Ectodermal cell (in vitro differentiated cells): ENCODE measurements at regions not wholly inside any gene's neighbourhood (a gene's known extent, or its start where the extent isn't known, plus 50 kb on each side); places are given as distances from the start of the nearest gene placed in this dataset.
"Not testable (repeated sequence)": the region's sequence is repeated elsewhere in the genome, so short reads cannot be mapped to it uniquely, and the experiment has no call there.

Experiments used
- H3K27ac ChIP-seq: 2 replicates; pipeline ENCODE4 v1.7.0; 2013; ENCODE audit warnings: mild to moderate bottlenecking, low read depth, low read length; ENCODE audit not compliant: insufficient read depth, poor library complexity, severe bottlenecking
- H3K27me3 ChIP-seq: 2 replicates; pipeline ENCODE4 v1.7.0; 2013; ENCODE audit warnings: mild to moderate bottlenecking, low read length; ENCODE audit not compliant: insufficient read depth, control insufficient read depth, poor library complexity, severe bottlenecking
- H3K36me3 ChIP-seq: one replicate; pipeline ENCODE4 v1.7.0; 2013; ENCODE audit warnings: low read length; ENCODE audit not compliant: control insufficient read depth, insufficient read depth
- H3K4me1 ChIP-seq: one replicate; pipeline ENCODE4 v1.7.0; 2013; ENCODE audit warnings: low read length; ENCODE audit not compliant: control insufficient read depth, insufficient read depth
- H3K4me3 ChIP-seq: 2 replicates; pipeline ENCODE4 v1.7.0; 2013; ENCODE audit warnings: low read depth, low read length, control low read depth; ENCODE audit not compliant: insufficient read depth
- H3K9me3 ChIP-seq: 2 replicates; pipeline ENCODE4 v1.7.0; 2013; ENCODE audit warnings: mild to moderate bottlenecking, low read length, moderate library complexity; ENCODE audit not compliant: control insufficient read depth
- WGBS, 2 experiments: methylation state at CpG; one replicate each; pipeline ENCODE4 v1.1.7; 2013; ENCODE audit warnings: missing lambda C conversion rate in 2 of 2; 5-methylcytosine and 5-hydroxymethylcytosine counted together

DNA sequence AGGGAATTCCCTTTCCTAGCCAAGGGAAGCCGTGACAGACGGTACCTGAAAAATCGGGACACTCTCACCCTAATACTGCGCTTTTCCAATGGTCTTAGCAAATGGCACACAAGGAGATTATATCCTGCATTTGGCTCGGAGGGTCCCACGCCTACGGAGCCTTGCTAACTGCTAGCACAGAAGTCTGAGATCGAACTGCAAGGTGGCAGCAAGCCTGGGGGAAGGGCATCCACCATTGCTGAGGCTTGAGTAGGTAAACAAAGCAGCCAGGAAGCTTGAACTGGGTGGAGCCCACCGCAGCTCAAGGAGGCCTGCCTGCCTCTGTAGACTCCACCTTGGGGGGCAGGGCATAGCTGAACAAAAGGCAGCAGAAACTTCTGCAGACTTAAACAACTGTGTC is 560.6 kb downstream of the SOX5 start:
- H3K4me3 ChIP-seq, H3K27me3 ChIP-seq: not testable (repeated sequence)
- WGBS, 2 experiments = 90 to 97% methylated on average over 9 of the region's 9 CpGs

DNA sequence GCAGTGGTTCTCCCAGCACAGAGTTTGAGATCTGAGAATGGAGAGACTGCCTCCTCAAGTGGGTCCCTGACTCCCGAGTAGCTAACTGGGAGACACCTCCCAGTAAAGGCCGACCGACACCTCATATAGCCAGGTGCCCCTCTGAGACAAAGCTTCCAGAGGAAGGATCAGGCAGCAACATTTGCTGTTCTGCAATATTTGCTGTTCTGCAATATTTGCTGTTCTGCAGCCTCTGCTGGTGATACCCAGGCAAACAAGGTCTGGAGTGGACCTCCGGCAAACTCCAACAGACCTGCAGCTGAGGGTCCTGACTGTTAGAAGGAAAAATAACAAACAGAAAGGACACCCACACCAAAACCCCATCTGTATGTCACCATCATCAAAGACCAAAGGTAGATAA is 560.2 kb downstream of the SOX5 start:
- H3K9me3 ChIP-seq, H3K27ac ChIP-seq, H3K4me1 ChIP-seq, H3K36me3 ChIP-seq, H3K27me3 ChIP-seq, H3K4me3 ChIP-seq: not testable (repeated sequence)
- whole genome bisulfite sequencing, 2 experiments = 92 to 96% methylated on average over 4 of the region's 4 CpGs

More for the DNA sequence above, 560.6 kb downstream of the SOX5 start:
- H3K9me3 ChIP-seq, H3K36me3 ChIP-seq, H3K4me1 ChIP-seq, H3K27ac ChIP-seq: not testable (repeated sequence)

DNA sequence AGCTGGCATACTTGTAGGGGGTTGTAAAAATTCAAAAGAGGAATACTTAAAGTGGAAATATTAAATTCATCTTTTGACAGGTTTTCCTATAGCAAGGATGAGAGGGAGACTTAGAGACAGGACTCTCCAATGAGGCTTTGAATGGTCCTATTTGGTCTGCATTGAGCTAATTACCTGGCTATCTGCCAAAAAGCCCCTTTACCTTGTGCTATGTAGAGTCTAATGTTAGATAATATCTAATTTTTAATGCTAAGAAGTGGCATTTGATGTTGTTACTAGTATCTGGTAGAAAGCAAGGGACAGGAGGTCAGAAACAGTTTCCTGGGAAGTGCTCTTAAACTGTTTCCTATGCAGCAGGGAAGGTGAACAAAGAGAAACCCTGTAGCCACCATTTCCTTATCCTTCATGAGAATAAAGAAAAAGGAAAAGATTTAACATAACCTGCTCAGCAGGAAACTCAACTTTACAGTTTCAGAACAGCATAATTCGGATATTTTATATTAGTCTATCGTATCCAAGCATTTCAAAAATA is 550.0 kb downstream of the SOX5 start:
- H3K4me3 ChIP-seq = no peak overlapping the region
- H3K27me3 ChIP-seq = no peaks in the 10 kb centered on the region
- H3K9me3 ChIP-seq = no peaks in the 10 kb centered on the region
- no peaks in the 10 kb centered on the region for H3K36me3 ChIP-seq
- H3K4me1 ChIP-seq = no peaks in the 10 kb centered on the region
- H3K27ac ChIP-seq = no peak overlapping the region
- WGBS, 2 experiments = 0% methylated on average over 1 of the region's 2 CpGs; no CpG with 5 or more reads in 1 of the 2 experiments

GRCh38 chr12:23415180-23415579 is 534.3 kb downstream of the SOX5 start:
- H3K36me3 ChIP-seq = no peaks in the 10 kb centered on the region
- no peaks in the 10 kb centered on the region for H3K9me3 ChIP-seq
- no peaks in the 10 kb centered on the region for H3K4me1 ChIP-seq
- H3K27ac ChIP-seq = no peak overlapping the region
- WGBS, 2 experiments = 92 to 95% methylated on average over 3 of the region's 3 CpGs
- no peak overlapping the region for H3K4me3 ChIP-seq
- no peaks in the 10 kb centered on the region for H3K27me3 ChIP-seq

DNA sequence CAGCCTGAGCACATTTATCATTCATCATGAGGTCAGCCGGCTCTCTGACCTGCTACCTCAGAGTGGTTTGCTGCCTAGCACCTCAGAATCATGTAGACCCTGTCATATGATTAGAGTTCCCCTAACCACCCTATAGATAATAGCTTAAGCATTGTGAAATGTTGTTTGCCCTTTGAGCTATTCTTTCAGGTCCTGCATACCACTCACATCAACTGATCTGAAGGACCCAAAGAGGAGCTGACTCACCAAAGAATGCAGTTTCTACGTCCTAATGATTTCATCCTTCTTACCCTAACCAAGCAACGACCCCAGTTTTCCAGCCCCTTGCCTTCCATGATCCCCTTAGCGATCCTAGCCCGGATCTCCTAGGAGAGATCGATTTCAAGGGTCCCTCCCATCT is 527.9 kb downstream of the SOX5 start:
- no peak overlapping the region for H3K4me3 ChIP-seq
- no peak overlapping the region for H3K27ac ChIP-seq
- no peaks in the 10 kb centered on the region for H3K9me3 ChIP-seq
- no peaks in the 10 kb centered on the region for H3K4me1 ChIP-seq
- H3K27me3 ChIP-seq = no peaks in the 10 kb centered on the region
- WGBS, 2 experiments = 71 to 77% methylated on average over 6 of the region's 6 CpGs
- no peaks in the 10 kb centered on the region for H3K36me3 ChIP-seq

- Histone ChIP-seq H3K27ac (no peak overlapping the region), H3K4me3 (no peak overlapping the region), H3K4me1 (no peaks in the 10 kb centered on the region), H3K27me3 (no peaks in the 10 kb centered on the region), H3K9me3 (no peaks in the 10 kb centered on the region), H3K36me3 (no peaks in the 10 kb centered on the region)
- WGBS, 2 experiments = 93 to 97% methylated on average over 5 of the region's 5 CpGs
Measured at GRCh38 chr12:23423097-23423687, 526.3 kb downstream of the SOX5 start.

GRCh38 chr12:23423796-23424195 is 525.7 kb downstream of the SOX5 start:
- Histone ChIP-seq H3K36me3 (no peaks in the 10 kb centered on the region), H3K27me3 (no peaks in the 10 kb centered on the region), H3K27ac (no peak overlapping the region), H3K4me3 (no peak overlapping the region), H3K4me1 (no peaks in the 10 kb centered on the region), H3K9me3 (no peaks in the 10 kb centered on the region)
- WGBS, 2 experiments = 71 to 90% methylated on average over 1 to 2 of the region's 2 CpGs

- no peaks in the 10 kb centered on the region for H3K27me3 ChIP-seq
- no peaks in the 10 kb centered on the region for H3K36me3 ChIP-seq
- no peaks in the 10 kb centered on the region for H3K9me3 ChIP-seq
- H3K27ac ChIP-seq = no peak overlapping the region
- WGBS, 2 experiments = 95 to 97% methylated on average over 8 to 9 of the region's 9 CpGs
- H3K4me3 ChIP-seq = no peak overlapping the region
- H3K4me1 ChIP-seq = no peaks in the 10 kb centered on the region
Measured at GRCh38 chr12:23424685-23425084, 524.8 kb downstream of the SOX5 start.

GRCh38 chr12:23426328-23426727 is 523.1 kb downstream of the SOX5 start:
- no peak overlapping the region for H3K4me3 ChIP-seq
- no peaks in the 10 kb centered on the region for H3K36me3 ChIP-seq
- WGBS, 2 experiments = 77 to 78% methylated on average over 6 of the region's 6 CpGs
- no peak overlapping the region for H3K27ac ChIP-seq
- no peaks in the 10 kb centered on the region for H3K9me3 ChIP-seq
- no peaks in the 10 kb centered on the region for H3K4me1 ChIP-seq
- no peaks in the 10 kb centered on the region for H3K27me3 ChIP-seq

- Histone ChIP-seq H3K9me3 (no peaks in the 10 kb centered on the region), H3K27me3 (no peaks in the 10 kb centered on the region), H3K4me3 (no peak overlapping the region), H3K36me3 (no peaks in the 10 kb centered on the region), H3K4me1 (no peaks in the 10 kb centered on the region), H3K27ac (no peak overlapping the region)
- WGBS, 2 experiments = 67 to 78% methylated on average over 5 of the region's 6 CpGs
Measured at GRCh38 chr12:23428758-23429157, 520.7 kb downstream of the SOX5 start.

DNA sequence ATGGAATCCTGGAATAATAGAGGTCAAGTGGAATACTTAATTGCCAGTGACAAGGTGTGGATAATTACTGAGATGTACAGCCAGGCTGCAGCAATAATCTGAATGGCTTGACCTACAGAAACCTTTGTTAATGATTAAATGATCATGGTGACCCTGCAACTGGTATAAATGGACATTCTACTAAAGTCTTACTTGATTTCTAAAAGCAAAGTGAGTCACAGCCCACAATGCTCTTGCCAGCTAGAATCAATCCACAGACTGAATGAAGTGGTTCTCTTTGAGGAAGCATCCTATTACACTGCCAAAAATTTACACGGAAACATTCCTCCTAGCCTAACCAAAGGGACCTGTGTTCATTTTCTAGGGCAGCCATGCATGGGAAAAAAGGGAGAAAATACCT is 518.5 kb downstream of the SOX5 start:
- H3K27me3 ChIP-seq = no peaks in the 10 kb centered on the region
- WGBS, 2 experiments = 67 to 100% methylated on average over 1 of the region's 1 CpG
- no peak overlapping the region for H3K4me3 ChIP-seq
- H3K36me3 ChIP-seq = no peaks in the 10 kb centered on the region
- no peaks in the 10 kb centered on the region for H3K4me1 ChIP-seq
- H3K27ac ChIP-seq = no peak overlapping the region
- H3K9me3 ChIP-seq = no peaks in the 10 kb centered on the region
